ENCODE measurements at regions not wholly inside any gene's neighbourhood (a gene's known extent, or its start where the extent isn't known, plus 50 kb on each side); places are given as distances from the start of the nearest gene placed in this dataset.

DNA sequence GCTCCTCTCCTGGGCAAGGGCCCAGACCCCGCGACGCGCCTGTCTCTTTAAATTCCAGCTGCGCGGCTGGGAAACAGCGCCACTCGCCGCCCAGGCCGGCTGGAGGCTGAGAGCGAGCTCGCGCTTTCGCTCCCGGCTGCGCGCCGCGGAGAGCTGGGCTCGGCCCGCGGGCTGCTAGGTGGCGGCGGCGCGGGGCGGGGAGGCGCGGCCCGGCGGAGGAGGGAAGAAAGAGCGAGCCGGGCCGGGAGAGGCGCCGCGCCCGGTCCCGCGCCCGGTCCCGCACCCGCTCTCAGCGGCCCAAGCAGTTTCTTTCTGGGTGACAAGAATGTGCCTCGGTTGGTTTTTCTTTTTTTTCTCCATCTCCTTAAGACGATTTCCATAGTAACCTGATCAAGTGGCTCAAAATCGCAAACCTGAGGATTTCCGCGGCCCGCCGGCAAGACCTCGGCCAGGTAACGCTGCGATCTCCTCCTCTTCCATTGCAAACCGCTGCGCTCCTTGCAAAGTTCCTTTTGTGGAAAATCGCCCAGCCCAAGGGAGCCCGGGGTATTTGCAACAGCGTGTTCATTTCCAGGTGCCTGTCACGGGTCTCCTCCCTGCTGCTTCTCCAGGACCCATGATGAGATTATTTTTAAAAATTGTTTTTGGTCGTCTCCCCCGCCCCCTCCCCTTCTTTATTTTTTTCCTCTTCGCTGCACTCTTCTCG lies 259.5 kb upstream of the E2F7 start:
- no peak for DNase-seq (ENCODE audit: low read depth, low spot score)
- ChIA-PET POLR2A (no interaction called here), SMC1A (ENCODE audit: uncharacterized antibody, unreplicated experiment) (interaction anchor here (0.6 kb wide), 1 partner anchor 10 kb away, joined by 3 read pairs; no protein-coding TSS in a partner anchor), RAD21 (ENCODE audit: unreplicated experiment) (interaction anchor here (0.9 to 1.7 kb wide), 2 partner anchors 265 to 314 kb away, joined by 3 read pairs; no protein-coding TSS in a partner anchor), CTCF (interaction anchor here (0.7 to 1.5 kb wide), 2 partner anchors 276 to 277 kb away, joined by 4 read pairs; no protein-coding TSS in a partner anchor)
- Histone ChIP-seq H2AFZ (ENCODE audit: control insufficient read depth, low read depth, low read length) (peak overlapping the region; percentile 51; the same call in 1 of the 2 replicates), H3K4me3 (peak overlapping the region; percentile 53), H3K9ac (ENCODE audit: control insufficient read depth, insufficient read depth, low read length) (no peak overlapping the region), H3K4me2 (ENCODE audit: control insufficient read depth, insufficient read depth) (peak overlapping the region; percentile 84), H3K4me1 (ENCODE audit: control insufficient read depth, insufficient read depth, low read length) (no peaks in the 10 kb centered on the region; the same call in none of the 2 replicates), H3K79me2 (ENCODE audit: control insufficient read depth, insufficient read depth, low read length) (no peaks in the 10 kb centered on the region), H3K36me3 (ENCODE audit: control insufficient read depth in 2 of 2, insufficient read depth in 2 of 2, low read length in 1 of 2) (no peaks in the 10 kb centered on the region), H3K9me3 (replicated peaks; ENCODE audit: control insufficient read depth, insufficient read depth, low read length) (no peaks in the 10 kb centered on the region), H3K27ac (ENCODE audit: control insufficient read depth, insufficient read depth) (no peak overlapping the region), H3K27me3 (replicated peaks in 1 of 2; ENCODE audit: control insufficient read depth in 2 of 2, insufficient read depth in 2 of 2, low read length in 1 of 2) (peaks cover 0 to 6% of the 10 kb centered on the region in 2 experiments; a peak in 1 of 4 replicates), H4K20me1 (ENCODE audit: control insufficient read depth, insufficient read depth) (no peaks in the 10 kb centered on the region)
- intact Hi-C loops (cut with micrococcal nuclease; ENCODE audit: unreplicated experiment) (loop anchor here (10.0 kb wide), 1 partner anchor 270 kb away; no protein-coding TSS in a partner anchor), in situ Hi-C loops (cut with MboI) (no loop called here)
- WGBS (ENCODE audit: insufficient coverage, insufficient replicate concordance, low lambda C conversion rate, missing lambda C conversion rate) = 7% methylated on average over 24 of the region's 64 CpGs
- FAIRE-seq = no peak
- BruUV-seq (replicated peaks) = no TSS peak
- peak; percentile 96 for ATAC-seq
- TF ChIP-seq RAD21 (IDR thresholded peaks at IDR 0.05; ENCODE audit: insufficient read depth, low read depth, low read length) (peak; percentile 38; the same call in 1 of the 2 replicates), RUNX3 (IDR thresholded peaks at IDR 0.05; ENCODE audit: low read length) (no peak), YY1 (IDR thresholded peaks at IDR 0.05; ENCODE audit: low read depth, low read length) (0 out of 2 replicates have a peak, but pooled peaks have one; percentile 29), PAX8 (IDR thresholded peaks at IDR 0.05) (no peak), LARP7 (IDR thresholded peaks at IDR 0.05) (0 out of 2 replicates have a peak, but pooled peaks have one; percentile 28), SUZ12 (IDR thresholded peaks at IDR 0.05; ENCODE audit: unreplicated experiment) (peak; percentile 24), EED (IDR thresholded peaks at IDR 0.05; ENCODE audit: low read depth) (0 out of 2 replicates have a peak, but pooled peaks have one; percentile 11), HDAC6 (IDR thresholded peaks at IDR 0.05; ENCODE audit: unreplicated experiment) (peak; percentile 56)
- TF ChIP-seq, protein P1, sequence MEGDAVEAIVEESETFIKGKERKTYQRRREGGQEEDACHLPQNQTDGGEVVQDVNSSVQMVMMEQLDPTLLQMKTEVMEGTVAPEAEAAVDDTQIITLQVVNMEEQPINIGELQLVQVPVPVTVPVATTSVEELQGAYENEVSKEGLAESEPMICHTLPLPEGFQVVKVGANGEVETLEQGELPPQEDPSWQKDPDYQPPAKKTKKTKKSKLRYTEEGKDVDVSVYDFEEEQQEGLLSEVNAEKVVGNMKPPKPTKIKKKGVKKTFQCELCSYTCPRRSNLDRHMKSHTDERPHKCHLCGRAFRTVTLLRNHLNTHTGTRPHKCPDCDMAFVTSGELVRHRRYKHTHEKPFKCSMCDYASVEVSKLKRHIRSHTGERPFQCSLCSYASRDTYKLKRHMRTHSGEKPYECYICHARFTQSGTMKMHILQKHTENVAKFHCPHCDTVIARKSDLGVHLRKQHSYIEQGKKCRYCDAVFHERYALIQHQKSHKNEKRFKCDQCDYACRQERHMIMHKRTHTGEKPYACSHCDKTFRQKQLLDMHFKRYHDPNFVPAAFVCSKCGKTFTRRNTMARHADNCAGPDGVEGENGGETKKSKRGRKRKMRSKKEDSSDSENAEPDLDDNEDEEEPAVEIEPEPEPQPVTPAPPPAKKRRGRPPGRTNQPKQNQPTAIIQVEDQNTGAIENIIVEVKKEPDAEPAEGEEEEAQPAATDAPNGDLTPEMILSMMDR (IDR thresholded peaks at IDR 0.05 in 2 of 3, conservative IDR thresholded peaks at IDR 0.05 in 1 of 3; ENCODE audit: control insufficient read depth in 2 of 3, extremely low read depth in 1 of 3, insufficient read depth in 1 of 3, low read depth in 3 of 3, low read length in 3 of 3) = peak; percentile 34 to 46 (median 39); a peak in 5 of 6 replicates

All from GM12878 (cell line).